D721Med (cell line): ENCODE measurements at regions not wholly inside any gene's neighbourhood (a gene's known extent, or its start where the extent isn't known, plus 50 kb on each side); places are given as distances from the start of the nearest gene placed in this dataset.
"Not testable (repeated sequence)": the region's sequence is repeated elsewhere in the genome, so short reads cannot be mapped to it uniquely, and the experiment has no call there.

ENCODE experiments used
- DNase-seq: peaks from one replicate; pipeline ENCODE4 v3.0.0; 2011; ENCODE audit warnings: low spot score; ENCODE audit not compliant: insufficient read length
- FAIRE-seq: peaks from 2 replicates; lab custom pipeline; 2011; peaks lifted over from hg19 to GRCh38; lab: Jason Lieb, UNC
- TF ChIP-seq, protein P1 (sequence below): IDR thresholded peaks from 2 replicates; pipeline ENCODE4 v1.5.1; 2012; ENCODE audit warnings: mild to moderate bottlenecking, control low read depth; ENCODE audit not compliant: insufficient read depth; ENCODE audit errors: missing control alignments

DNA sequence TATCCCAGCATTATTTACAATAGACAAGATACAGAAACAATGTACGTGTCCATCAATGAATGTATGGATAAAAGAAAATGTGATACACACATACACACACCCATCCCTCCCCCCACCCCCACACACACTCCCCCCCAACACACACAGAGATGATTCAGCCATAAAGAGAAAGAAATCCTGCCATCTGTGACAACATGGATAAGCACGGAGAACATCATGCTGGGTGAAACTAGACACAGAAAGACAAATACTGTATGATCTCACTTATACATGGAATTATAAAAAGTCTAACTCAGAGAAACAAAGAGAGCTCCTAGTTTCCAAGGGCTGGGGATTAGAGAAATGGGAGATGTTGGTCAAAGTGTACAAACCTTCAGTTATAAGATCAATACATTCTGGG, 104.8 kb upstream of the LY86 start:
- TF ChIP-seq, protein P1, sequence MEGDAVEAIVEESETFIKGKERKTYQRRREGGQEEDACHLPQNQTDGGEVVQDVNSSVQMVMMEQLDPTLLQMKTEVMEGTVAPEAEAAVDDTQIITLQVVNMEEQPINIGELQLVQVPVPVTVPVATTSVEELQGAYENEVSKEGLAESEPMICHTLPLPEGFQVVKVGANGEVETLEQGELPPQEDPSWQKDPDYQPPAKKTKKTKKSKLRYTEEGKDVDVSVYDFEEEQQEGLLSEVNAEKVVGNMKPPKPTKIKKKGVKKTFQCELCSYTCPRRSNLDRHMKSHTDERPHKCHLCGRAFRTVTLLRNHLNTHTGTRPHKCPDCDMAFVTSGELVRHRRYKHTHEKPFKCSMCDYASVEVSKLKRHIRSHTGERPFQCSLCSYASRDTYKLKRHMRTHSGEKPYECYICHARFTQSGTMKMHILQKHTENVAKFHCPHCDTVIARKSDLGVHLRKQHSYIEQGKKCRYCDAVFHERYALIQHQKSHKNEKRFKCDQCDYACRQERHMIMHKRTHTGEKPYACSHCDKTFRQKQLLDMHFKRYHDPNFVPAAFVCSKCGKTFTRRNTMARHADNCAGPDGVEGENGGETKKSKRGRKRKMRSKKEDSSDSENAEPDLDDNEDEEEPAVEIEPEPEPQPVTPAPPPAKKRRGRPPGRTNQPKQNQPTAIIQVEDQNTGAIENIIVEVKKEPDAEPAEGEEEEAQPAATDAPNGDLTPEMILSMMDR = no peak
- DNase-seq = no peak
- no peak for FAIRE-seq

DNA sequence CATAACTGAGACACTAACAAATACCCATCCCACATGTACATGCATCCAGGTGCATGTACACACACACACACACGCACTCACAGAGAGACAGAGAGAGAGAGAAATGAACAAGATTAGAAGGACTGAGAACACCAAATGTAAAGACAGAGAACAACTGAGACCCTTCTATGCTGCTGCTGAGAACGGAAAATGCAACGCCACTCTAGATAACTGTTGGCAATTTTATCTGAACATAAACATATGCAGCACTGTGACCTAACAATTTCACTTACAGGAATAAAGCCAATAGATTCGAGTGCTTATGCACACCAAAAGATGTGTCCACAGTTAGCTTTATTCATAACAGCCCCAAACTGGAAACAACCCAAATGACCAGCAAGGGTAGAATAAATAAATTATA, 103.8 kb upstream of the LY86 start:
- FAIRE-seq (no peak), DNase-seq (no peak)
- TF ChIP-seq, protein P1 = no peak

DNA sequence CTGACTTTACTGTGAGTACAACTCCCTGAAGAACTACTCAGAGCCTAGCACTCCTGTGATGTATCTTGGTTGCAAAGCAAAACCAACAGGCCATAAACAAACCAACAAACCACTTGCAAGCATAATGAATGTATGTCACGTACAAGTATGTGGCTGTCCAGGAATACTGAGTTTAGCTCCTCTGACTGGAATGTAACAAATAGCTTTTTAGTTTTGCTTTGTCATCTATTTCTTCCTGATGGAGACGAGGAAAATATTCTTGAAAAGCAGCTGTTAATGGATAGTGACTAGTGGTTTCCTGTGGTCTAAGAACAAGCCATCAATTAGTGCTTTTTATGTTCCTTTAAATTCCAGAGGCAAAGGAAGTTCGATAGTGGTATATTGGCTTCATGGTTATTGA, 101.9 kb upstream of the LY86 start:
- TF ChIP-seq, protein P1 = no peak
- DNase-seq (no peak), FAIRE-seq (no peak)

DNA sequence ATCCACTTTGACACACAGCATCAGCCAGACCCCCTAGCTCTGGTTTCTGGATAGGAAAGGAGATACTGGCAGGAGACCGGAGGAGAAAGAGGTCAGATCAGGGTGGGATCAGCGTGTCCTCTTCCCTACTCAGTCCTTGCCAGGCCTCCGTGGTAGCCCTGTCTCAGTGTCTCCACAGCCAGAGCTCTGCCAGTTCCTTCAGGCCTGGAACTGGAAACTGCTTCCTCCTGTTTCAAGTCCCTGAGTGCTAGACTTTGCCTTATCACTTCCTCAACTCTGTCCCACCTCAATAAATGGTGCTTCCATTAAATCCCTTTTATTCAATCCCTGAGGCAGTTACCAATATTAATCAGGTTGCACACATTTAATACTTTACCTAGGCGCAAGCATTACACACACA, 96.8 kb upstream of the LY86 start:
- DNase-seq (no peak), FAIRE-seq (no peak)
- TF ChIP-seq, protein P1 = no peak

DNA sequence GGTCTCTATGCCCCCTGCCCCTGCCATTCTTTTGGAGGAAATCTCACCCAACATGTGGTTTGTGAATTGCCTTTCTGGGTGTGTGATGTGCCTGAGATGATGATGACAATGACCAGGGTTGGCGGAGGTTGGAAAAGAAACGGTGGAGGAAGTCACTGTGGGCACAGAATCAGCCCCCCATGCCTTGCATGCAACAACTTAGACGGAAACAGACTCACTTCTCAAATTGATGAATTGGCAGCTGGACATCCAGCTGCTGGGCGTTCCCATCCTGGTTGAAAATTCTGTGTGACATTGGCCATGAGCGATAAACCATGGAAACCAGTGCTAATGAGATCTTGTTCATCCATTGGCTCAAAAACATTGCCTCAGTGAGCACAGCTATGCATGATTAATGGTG, 95.8 kb upstream of the LY86 start:
- no peak for DNase-seq
- no peak for FAIRE-seq
- TF ChIP-seq, protein P1 = no peak

DNA sequence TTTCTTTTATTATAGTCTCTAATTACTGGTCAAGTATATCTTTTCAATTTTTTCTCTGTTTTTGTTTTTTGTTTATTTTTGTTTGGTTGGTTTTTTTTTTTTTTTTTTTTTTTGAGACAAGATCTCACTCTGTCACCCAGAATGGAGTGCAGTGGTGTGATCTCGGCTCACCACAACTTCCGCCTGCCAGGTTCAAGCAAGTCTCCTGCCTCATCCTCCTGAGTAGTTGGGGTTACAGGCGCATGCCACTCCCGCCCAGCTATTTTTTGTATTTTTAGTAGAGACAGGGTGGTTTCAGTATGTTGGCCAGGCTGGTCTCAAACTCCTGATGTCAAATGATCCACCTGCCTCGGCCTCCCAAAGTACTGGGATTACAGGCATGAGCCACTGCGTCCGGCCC, 94.4 kb upstream of the LY86 start:
- not testable (repeated sequence) for FAIRE-seq, DNase-seq

DNA sequence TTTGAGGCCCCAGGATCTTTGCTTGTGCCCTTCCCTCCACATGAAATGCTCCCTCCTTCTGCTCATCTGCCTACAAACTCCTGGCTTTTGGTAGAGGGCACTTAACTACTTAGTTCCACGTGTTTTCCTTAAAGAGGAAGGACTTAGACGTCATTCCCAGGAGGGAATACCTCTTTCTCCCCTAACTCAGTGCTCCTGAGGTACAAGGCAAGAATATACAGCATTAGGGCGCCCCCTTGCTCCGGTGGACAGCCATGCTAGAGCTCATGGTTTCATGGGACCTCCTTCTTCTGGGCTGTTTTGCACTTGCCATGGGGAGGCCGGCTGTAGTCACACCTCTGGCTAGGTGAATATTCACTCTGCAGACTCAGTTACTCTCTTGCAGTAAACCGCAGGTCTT, 93.8 kb upstream of the LY86 start:
- TF ChIP-seq, protein P1 = peak; percentile 69
- DNase-seq = no peak
- FAIRE-seq = no peak

DNA sequence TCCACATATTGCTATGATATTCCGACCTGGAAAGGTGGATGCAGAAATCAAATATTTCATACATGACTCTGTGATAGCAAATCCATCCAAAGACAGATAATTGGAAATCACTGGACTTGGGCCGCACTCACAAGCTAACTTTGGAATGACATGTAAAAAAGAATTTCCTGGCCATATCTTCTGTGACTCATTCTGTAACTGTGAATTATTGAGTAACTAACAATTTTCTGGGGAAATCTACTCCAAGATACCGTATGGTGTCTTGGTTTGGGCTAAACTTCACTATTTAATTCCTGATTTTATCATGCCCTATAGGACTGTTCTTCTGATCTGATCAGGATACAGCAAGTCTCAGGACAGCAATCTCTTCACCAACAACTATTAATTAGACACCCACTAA, 92.7 kb upstream of the LY86 start:
- TF ChIP-seq, protein P1 = no peak
- no peak for FAIRE-seq
- no peak for DNase-seq
